HTR-8/SVneo (cell line): ENCODE measurements at regions not wholly inside any gene's neighbourhood (a gene's known extent, or its start where the extent isn't known, plus 50 kb on each side); places are given as distances from the start of the nearest gene placed in this dataset.
"Not testable (repeated sequence)": the region's sequence is repeated elsewhere in the genome, so short reads cannot be mapped to it uniquely, and the experiment has no call there.

Experiments used
- DNase-seq: peaks from one replicate; pipeline ENCODE4 v3.0.0; 2011; ENCODE audit warnings: low spot score, mixed read lengths; ENCODE audit not compliant: insufficient read length
- FAIRE-seq: peaks from 2 replicates; lab custom pipeline; 2011; peaks lifted over from hg19 to GRCh38; lab: Jason Lieb, UNC

GRCh38 chr1:86633306-86633838, 71.0 kb upstream of the SH3GLB1 start:
- FAIRE-seq, DNase-seq: not testable (repeated sequence)

GRCh38 chr1:86633921-86634320, 70.5 kb upstream of the SH3GLB1 start:
- FAIRE-seq = no peak

GRCh38 chr1:86636898-86637297, 67.5 kb upstream of the SH3GLB1 start:
- no peak for DNase-seq
- no peak for FAIRE-seq

More at GRCh38 chr1:86633921-86634320, 70.5 kb upstream of the SH3GLB1 start:
- DNase-seq = no peak

- no peak for DNase-seq
- FAIRE-seq = no peak
Observed at GRCh38 chr1:86640161-86640670, 64.2 kb upstream of the SH3GLB1 start.

GRCh38 chr1:86641318-86641717, 63.1 kb upstream of the SH3GLB1 start:
- FAIRE-seq = no peak
- DNase-seq = no peak

- not testable (repeated sequence) for DNase-seq, FAIRE-seq
Observed at GRCh38 chr1:86644655-86645054, 59.7 kb upstream of the SH3GLB1 start.

- DNase-seq = no peak
- no peak for FAIRE-seq
Observed at GRCh38 chr1:86645851-86646250, 58.5 kb upstream of the SH3GLB1 start.

GRCh38 chr1:86646256-86646655, 58.1 kb upstream of the SH3GLB1 start:
- DNase-seq = no peak
- no peak for FAIRE-seq

GRCh38 chr1:86648255-86648654, 56.1 kb upstream of the SH3GLB1 start:
- peak; percentile 5 for DNase-seq

GRCh38 chr1:86649618-86650017, 54.8 kb upstream of the SH3GLB1 start:
- FAIRE-seq (no peak), DNase-seq (no peak)

More at GRCh38 chr1:86648255-86648654, 56.1 kb upstream of the SH3GLB1 start:
- no peak for FAIRE-seq

- DNase-seq (no peak), FAIRE-seq (no peak)
Observed at GRCh38 chr1:86650065-86650464, 54.3 kb upstream of the SH3GLB1 start.
